ENCODE measurements at regions not wholly inside any gene's neighbourhood (a gene's known extent, or its start where the extent isn't known, plus 50 kb on each side); places are given as distances from the start of the nearest gene placed in this dataset.
"Not testable (repeated sequence)": the region's sequence is repeated elsewhere in the genome, so short reads cannot be mapped to it uniquely, and the experiment has no call there.

DNA sequence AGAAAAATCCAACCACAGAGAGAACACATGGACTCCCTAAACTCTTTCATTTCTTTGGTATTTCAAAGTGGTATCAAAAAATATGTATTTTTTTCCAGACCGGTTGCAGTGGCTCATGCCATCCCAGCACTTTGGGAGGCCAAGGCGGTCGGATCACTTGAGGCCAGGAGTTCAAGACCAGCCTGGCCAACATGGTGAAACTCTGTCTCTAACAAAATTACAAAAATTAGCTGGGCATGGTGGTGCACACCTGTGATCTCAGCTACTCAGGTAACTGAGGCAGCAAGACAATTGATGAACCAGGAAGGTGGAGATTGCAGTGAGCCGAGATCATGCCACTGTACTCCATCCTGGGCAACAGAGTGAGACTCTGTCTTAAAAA lies 121.8 kb downstream of the RIN2 start:
- not testable (repeated sequence) for H3K27me3 ChIP-seq (ENCODE audit: control insufficient read depth in 2 of 2, insufficient read depth in 2 of 2, low read length in 2 of 2); H3K4me3 Mint-ChIP-seq; H3K9ac ChIP-seq (ENCODE audit: insufficient read depth, low read length, poor library complexity, severe bottlenecking); H3K9me3 Mint-ChIP-seq; H3K4me3 ChIP-seq (replicated peaks in 1 of 3; ENCODE audit: low read depth in 2 of 3, low read length in 3 of 3); H3K79me2 ChIP-seq (ENCODE audit: insufficient read depth, low read length); H3K9me3 ChIP-seq (replicated peaks in 1 of 2; ENCODE audit: control insufficient read depth in 1 of 2, insufficient read depth in 1 of 2, low read length in 2 of 2); H2AFZ ChIP-seq (ENCODE audit: insufficient read depth, low read depth, low read length, poor library complexity, severe bottlenecking); DNase-seq; H3K27me3 Mint-ChIP-seq (ENCODE audit: low read depth in 3 of 3); H4K20me1 ChIP-seq (ENCODE audit: insufficient read depth, low read length); H3K4me2 ChIP-seq (replicated peaks; ENCODE audit: extremely low read depth, low read length, poor library complexity, severe bottlenecking); H3K27ac ChIP-seq (ENCODE audit: low read depth in 1 of 2, low read length in 2 of 2); H3K36me3 ChIP-seq (replicated peaks in 1 of 2; ENCODE audit: control insufficient read depth in 1 of 2, insufficient read depth in 2 of 2, low read length in 2 of 2)
- H3K27ac Mint-ChIP-seq = peak overlapping the region in 1 of 7 donors; percentile 8
- peaks cover 24 to 25% of the 10 kb centered on the region in 2 donors for H3K4me1 ChIP-seq (ENCODE audit: control insufficient read depth in 1 of 2, insufficient read depth in 2 of 2, low read length in 2 of 2)
- 100% methylated on average over 3 of the region's 4 CpGs for WGBS (ENCODE audit: insufficient coverage)
- H3K36me3 Mint-ChIP-seq = peaks cover 27 to 37% of the 10 kb centered on the region in 2 donors
- intact Hi-C loops (cut with micrococcal nuclease) = loop anchor here in 1 of 2 donors (10.0 kb wide), 1 partner anchor 55 kb away; no protein-coding TSS in a partner anchor
- peaks cover 32% of the 10 kb centered on the region for H3K4me1 Mint-ChIP-seq

DNA sequence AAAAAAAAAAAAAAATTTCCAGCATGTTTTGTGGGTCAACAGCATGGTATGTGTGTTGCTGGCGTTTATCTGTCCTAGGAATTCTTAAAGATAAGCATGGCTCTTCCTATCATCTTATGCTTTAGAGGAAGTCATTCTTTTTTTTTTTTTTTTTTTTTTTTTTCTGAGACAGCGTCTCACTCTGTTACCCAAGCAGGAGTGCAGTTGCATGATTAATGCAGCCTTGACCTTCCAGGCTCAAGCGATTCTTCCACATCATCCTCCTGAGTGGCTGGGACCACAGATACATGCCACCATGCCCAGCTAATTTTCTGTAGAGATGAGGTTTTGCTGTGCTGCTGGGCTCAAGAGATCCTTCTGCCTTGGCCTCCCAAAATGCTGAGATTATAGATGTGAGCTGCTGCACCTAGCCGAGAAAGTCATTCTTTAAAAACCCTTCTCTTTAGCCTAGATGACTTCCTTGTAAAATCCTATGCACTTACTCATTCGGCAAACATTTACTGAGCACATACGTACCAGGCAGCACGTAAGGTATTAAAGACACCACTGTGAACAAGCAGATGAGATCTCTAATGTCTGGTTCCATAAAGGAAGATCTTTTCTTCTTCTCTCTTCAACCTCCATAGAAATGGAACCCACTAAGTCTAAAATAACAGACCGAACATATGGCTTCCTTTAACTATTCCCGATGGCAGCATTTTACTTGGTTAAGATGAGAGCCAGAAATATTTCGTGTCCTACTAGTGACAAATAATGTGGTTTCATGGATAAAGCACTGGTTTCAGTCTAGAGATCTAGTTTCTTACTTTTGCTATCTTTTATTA lies 122.4 kb downstream of the RIN2 start:
- H3K36me3 ChIP-seq (replicated peaks in 1 of 2; ENCODE audit: control insufficient read depth in 1 of 2, insufficient read depth in 2 of 2, low read length in 2 of 2) = no peaks in the 10 kb centered on the region
- H3K4me1 ChIP-seq (ENCODE audit: control insufficient read depth in 1 of 2, insufficient read depth in 2 of 2, low read length in 2 of 2) = peaks cover 26 to 28% of the 10 kb centered on the region in 2 donors
- no peak overlapping the region for H3K4me3 ChIP-seq (replicated peaks in 1 of 3; ENCODE audit: low read depth in 2 of 3, low read length in 3 of 3)
- no peaks in the 10 kb centered on the region for H3K27me3 ChIP-seq (ENCODE audit: control insufficient read depth in 2 of 2, insufficient read depth in 2 of 2, low read length in 2 of 2)
- Mint-ChIP-seq H3K27ac (peak overlapping the region in 1 of 7 donors; percentile 46), H3K36me3 (peaks cover 27 to 37% of the 10 kb centered on the region in 2 donors), H3K27me3 (ENCODE audit: low read depth in 3 of 3) (peaks cover 0 to 2% (median 0%) of the 10 kb centered on the region in 3 donors), H3K4me1 (peaks cover 38% of the 10 kb centered on the region), H3K9me3 (peaks cover 0 to 1% (median 0%) of the 10 kb centered on the region in 7 donors), H3K4me3 (no peak overlapping the region)
- no peak overlapping the region for H2AFZ ChIP-seq (ENCODE audit: insufficient read depth, low read depth, low read length, poor library complexity, severe bottlenecking)
- H3K9me3 ChIP-seq (replicated peaks in 1 of 2; ENCODE audit: control insufficient read depth in 1 of 2, insufficient read depth in 1 of 2, low read length in 2 of 2) = no peaks in the 10 kb centered on the region
- TF ChIP-seq CTCF (IDR thresholded peaks at IDR 0.05) = no peak
- intact Hi-C loops (cut with micrococcal nuclease) = loop anchor here in 1 of 2 donors (10.0 kb wide), 1 partner anchor 54 kb away; no protein-coding TSS in a partner anchor
- H4K20me1 ChIP-seq (ENCODE audit: insufficient read depth, low read length) = no peaks in the 10 kb centered on the region
- H3K9ac ChIP-seq (ENCODE audit: insufficient read depth, low read length, poor library complexity, severe bottlenecking) = no peak overlapping the region
- H3K4me2 ChIP-seq (replicated peaks; ENCODE audit: extremely low read depth, low read length, poor library complexity, severe bottlenecking) = no peak overlapping the region
- no peak overlapping the region for H3K27ac ChIP-seq (ENCODE audit: low read depth in 1 of 2, low read length in 2 of 2)
- peak in 1 of 3 donors; percentile 32 for DNase-seq
- no peaks in the 10 kb centered on the region for H3K79me2 ChIP-seq (ENCODE audit: insufficient read depth, low read length)
- 95% methylated on average over 4 of the region's 10 CpGs for WGBS (ENCODE audit: insufficient coverage)
